ENCODE measurements at regions not wholly inside any gene's neighbourhood (a gene's known extent, or its start where the extent isn't known, plus 50 kb on each side); places are given as distances from the start of the nearest gene placed in this dataset.

DNA sequence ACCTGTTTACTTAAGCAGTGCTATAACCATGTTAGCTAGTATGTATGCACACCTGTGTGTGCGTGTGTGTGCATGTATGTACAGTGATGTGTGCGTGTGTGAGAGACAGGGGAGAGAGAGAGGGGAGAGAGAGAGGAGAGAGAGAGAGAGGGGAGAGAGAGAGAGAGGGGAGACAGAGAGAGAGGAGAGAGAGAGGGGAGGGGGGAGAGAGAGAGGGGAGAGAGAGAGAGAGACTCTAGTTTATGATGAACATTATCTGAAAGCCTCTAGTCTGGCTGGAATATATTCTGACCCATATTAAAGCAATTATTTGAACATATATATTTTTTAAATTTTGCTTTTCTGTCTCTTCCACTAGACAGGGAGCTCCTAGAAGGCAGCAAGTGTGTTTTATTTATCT is 117.5 kb upstream of the CPEB4 start (continued):
- TF ChIP-seq ZNF391 (tag by site-specific recombination; IDR thresholded peaks at IDR 0.05; ENCODE audit: borderline replicate concordance, low read depth): no peak
- TF ChIP-seq SP2 (tag by site-specific recombination; IDR thresholded peaks at IDR 0.05): no peak

DNA sequence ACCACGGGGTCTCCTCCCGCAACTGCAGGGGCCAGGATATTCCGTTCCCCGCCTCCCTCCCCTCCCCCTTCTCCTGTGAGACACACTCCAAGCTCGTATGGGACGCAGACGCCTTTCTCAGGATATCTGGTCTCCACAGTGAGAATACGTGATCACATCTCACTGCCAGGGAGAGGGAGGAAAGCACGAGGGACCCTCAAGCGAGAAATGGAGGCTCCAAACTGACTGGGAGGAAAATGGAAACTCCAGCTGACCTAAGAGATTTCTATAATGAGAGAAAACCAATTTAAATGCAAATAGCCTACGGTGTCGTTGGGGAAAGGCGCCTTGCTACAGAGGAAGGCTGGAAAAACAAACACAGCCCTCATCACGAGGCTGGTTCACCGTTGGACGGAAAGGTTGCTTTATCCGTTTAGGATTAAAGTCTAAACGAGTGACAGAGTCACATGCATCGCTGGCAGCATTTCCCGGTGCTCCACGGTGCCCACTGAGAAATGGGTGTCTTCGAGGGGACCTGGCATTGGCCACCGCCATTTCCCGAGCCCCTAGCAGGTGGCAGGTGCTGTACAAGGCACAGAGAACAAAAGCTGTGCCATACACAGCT is 116.9 kb upstream of the CPEB4 start:
- POLR2A ChIA-PET: interaction anchor here (0.7 to 1.0 kb wide), 2 partner anchors 9 to 164 kb away, joined by 3 to 10 read pairs; no protein-coding TSS in a partner anchor
- CTCF ChIA-PET: interaction anchor here (0.7 kb wide), 3 partner anchors 16 to 322 kb away, joined by 3 to 4 read pairs (median 3); no protein-coding TSS in a partner anchor
- Histone ChIP-seq H3K27ac (ENCODE audit: extremely low read depth, low read depth, low read length) (0 out of 2 replicates have a peak overlapping the region, but pooled peaks have one; percentile 18), H3K4me1 (ENCODE audit: control insufficient read depth, insufficient read depth, low read length) (no peaks in the 10 kb centered on the region), H3K4me3 (ENCODE audit: low read depth, low read length) (no peak overlapping the region), H3K9me3 (ENCODE audit: control insufficient read depth, insufficient read depth, low read depth, low read length) (no peaks in the 10 kb centered on the region), H3K36me3 (ENCODE audit: control insufficient read depth in 2 of 2, insufficient read depth in 1 of 2, low read length in 2 of 2) (no peaks in the 10 kb centered on the region)
- TF ChIP-seq, protein P1, sequence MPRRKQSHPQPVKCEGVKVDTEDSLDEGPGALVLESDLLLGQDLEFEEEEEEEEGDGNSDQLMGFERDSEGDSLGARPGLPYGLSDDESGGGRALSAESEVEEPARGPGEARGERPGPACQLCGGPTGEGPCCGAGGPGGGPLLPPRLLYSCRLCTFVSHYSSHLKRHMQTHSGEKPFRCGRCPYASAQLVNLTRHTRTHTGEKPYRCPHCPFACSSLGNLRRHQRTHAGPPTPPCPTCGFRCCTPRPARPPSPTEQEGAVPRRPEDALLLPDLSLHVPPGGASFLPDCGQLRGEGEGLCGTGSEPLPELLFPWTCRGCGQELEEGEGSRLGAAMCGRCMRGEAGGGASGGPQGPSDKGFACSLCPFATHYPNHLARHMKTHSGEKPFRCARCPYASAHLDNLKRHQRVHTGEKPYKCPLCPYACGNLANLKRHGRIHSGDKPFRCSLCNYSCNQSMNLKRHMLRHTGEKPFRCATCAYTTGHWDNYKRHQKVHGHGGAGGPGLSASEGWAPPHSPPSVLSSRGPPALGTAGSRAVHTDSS (tag by site-specific recombination; IDR thresholded peaks at IDR 0.05): no peak
- peak; percentile 12 for TF ChIP-seq SETDB1 (IDR thresholded peaks at IDR 0.05; ENCODE audit: insufficient read length, low read length)

DNA sequence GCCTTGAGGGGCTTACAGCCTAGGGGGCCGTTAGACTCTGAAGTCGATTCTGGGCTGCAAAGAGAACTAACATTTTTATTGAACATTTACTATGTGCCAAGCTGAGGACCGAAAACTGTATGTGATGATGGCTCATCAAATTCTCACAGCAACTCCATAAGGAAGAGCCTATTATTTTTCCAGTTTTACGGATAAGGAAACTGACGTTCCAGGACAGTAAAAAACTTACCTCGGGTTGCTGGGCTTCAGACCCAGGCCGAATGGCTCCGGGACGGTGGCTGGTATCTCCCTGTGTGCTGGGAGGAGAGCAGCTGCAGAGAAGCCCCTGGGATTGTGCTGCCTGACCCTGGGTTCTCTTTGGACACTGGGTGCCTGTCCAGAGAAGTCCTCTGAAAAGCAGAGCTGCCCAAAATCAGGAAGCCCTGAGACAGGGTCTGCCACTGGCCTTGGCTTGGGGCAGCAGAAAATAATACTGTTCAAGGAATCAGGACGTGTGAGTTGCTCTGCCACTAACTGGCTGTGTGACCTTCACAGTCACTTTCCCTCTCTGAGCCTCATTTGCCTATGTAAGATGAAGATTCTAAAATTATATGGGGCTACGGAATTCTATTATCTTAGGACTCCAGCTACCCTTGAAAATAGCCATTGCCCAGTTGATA is 116.3 kb upstream of the CPEB4 start:
- ChIA-PET CTCF (interaction anchor here (0.9 kb wide), 1 partner anchor 16 kb away, joined by 3 read pairs; no protein-coding TSS in a partner anchor), POLR2A (interaction anchor here (1.0 kb wide), 1 partner anchor 8 kb away, joined by 3 read pairs; no protein-coding TSS in a partner anchor)
- Histone ChIP-seq H3K9me3 (ENCODE audit: control insufficient read depth, insufficient read depth, low read depth, low read length) (no peaks in the 10 kb centered on the region), H3K36me3 (ENCODE audit: control insufficient read depth in 2 of 2, insufficient read depth in 1 of 2, low read length in 2 of 2) (no peaks in the 10 kb centered on the region), H3K27ac (ENCODE audit: extremely low read depth, low read depth, low read length) (no peak overlapping the region), H3K4me1 (ENCODE audit: control insufficient read depth, insufficient read depth, low read length) (no peaks in the 10 kb centered on the region), H3K4me3 (ENCODE audit: low read depth, low read length) (no peak overlapping the region)
- TF ChIP-seq ZFP41 (tag by site-specific recombination; IDR thresholded peaks at IDR 0.05; ENCODE audit: borderline replicate concordance) (no peak), ZNF791 (tag by site-specific recombination; IDR thresholded peaks at IDR 0.05) (no peak), ZNF514 (tag by site-specific recombination; IDR thresholded peaks at IDR 0.05) (no peak), ZNF571 (tag by site-specific recombination; IDR thresholded peaks at IDR 0.05) (no peak), ZBTB8A (tag by site-specific recombination; IDR thresholded peaks at IDR 0.05) (no peak), ZNF112 (tag by site-specific recombination; IDR thresholded peaks at IDR 0.05) (no peak), ZNF621 (tag by site-specific recombination; IDR thresholded peaks at IDR 0.05) (no peak)
- TF ChIP-seq, protein P2, sequence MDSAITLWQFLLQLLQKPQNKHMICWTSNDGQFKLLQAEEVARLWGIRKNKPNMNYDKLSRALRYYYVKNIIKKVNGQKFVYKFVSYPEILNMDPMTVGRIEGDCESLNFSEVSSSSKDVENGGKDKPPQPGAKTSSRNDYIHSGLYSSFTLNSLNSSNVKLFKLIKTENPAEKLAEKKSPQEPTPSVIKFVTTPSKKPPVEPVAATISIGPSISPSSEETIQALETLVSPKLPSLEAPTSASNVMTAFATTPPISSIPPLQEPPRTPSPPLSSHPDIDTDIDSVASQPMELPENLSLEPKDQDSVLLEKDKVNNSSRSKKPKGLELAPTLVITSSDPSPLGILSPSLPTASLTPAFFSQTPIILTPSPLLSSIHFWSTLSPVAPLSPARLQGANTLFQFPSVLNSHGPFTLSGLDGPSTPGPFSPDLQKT (IDR thresholded peaks at IDR 0.05; ENCODE audit: borderline replicate concordance, low read depth, low read length): no peak
- TF ChIP-seq, protein P3, sequence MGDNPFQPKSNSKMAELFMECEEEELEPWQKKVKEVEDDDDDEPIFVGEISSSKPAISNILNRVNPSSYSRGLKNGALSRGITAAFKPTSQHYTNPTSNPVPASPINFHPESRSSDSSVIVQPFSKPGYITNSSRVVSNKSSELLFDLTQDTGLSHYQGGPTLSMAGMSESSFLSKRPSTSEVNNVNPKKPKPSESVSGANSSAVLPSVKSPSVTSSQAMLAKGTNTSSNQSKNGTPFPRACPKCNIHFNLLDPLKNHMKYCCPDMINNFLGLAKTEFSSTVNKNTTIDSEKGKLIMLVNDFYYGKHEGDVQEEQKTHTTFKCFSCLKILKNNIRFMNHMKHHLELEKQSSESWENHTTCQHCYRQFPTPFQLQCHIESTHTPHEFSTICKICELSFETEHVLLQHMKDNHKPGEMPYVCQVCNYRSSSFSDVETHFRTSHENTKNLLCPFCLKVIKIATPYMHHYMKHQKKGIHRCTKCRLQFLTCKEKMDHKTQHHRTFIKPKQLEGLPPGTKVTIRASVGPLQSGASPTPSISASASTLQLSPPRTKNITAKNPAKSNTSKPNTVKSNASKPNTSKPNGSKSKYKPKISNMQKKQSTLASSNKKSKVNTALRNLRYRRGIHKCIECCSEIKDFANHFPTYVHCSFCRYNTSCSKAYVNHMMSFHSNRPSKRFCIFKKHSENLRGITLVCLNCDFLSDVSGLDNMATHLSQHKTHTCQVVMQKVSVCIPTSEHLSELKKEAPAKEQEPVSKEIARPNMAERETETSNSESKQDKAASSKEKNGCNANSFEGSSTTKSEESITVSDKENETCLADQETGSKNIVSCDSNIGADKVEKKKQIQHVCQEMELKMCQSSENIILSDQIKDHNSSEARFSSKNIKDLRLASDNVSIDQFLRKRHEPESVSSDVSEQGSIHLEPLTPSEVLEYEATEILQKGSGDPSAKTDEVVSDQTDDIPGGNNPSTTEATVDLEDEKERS (tag by site-specific recombination; IDR thresholded peaks at IDR 0.05): no peak

All from HEK293 (cell line).